Epithelial cell of esophagus (primary cell): ENCODE measurements at regions not wholly inside any gene's neighbourhood (a gene's known extent, or its start where the extent isn't known, plus 50 kb on each side); places are given as distances from the start of the nearest gene placed in this dataset.

Experiments
- DNase-seq: peaks from one replicate; pipeline ENCODE4 v3.0.0; 2010; ENCODE audit warnings: low read depth
- H3K4me3 ChIP-seq: 2 replicates; pipeline ENCODE4 v1.5.1; 2011; ENCODE audit warnings: mild to moderate bottlenecking, low read length, control low read depth
- CTCF ChIP-seq: IDR thresholded peaks from 2 replicates; pipeline ENCODE4 v1.5.1; 2011; ENCODE audit warnings: low read depth, mild to moderate bottlenecking, low read length, control low read depth, inconsistent platforms; ENCODE audit not compliant: insufficient read depth; ENCODE audit errors: missing control alignments

GRCh38 chr1:199333180-199333579 is 694.3 kb upstream of the NR5A2 start:
- DNase-seq, result no peak
- TF ChIP-seq CTCF, result no peak
- H3K4me3 ChIP-seq, result no peak overlapping the region

- no peak for DNase-seq
- no peak overlapping the region for H3K4me3 ChIP-seq
- no peak for TF ChIP-seq CTCF
These were observed 692.0 kb upstream of the NR5A2 start for GRCh38 chr1:199335496-199335895.

GRCh38 chr1:199336745-199337640 is 690.5 kb upstream of the NR5A2 start:
- no peak for DNase-seq
- no peak for TF ChIP-seq CTCF
- H3K4me3 ChIP-seq, result no peak overlapping the region

GRCh38 chr1:199338760-199339159 is 688.8 kb upstream of the NR5A2 start:
- no peak overlapping the region for H3K4me3 ChIP-seq
- TF ChIP-seq CTCF, result no peak
- DNase-seq, result no peak

- TF ChIP-seq CTCF, result no peak
- DNase-seq, result no peak
- H3K4me3 ChIP-seq, result no peak overlapping the region
These were observed 675.2 kb upstream of the NR5A2 start for GRCh38 chr1:199352351-199352750.

GRCh38 chr1:199353906-199354305 is 673.6 kb upstream of the NR5A2 start:
- no peak for DNase-seq
- H3K4me3 ChIP-seq, result no peak overlapping the region
- TF ChIP-seq CTCF, result no peak

- no peak for TF ChIP-seq CTCF
- H3K4me3 ChIP-seq, result no peak overlapping the region
- no peak for DNase-seq
These were observed 670.9 kb upstream of the NR5A2 start for GRCh38 chr1:199356561-199356960.
